ENCODE measurements at regions not wholly inside any gene's neighbourhood (a gene's known extent, or its start where the extent isn't known, plus 50 kb on each side); places are given as distances from the start of the nearest gene placed in this dataset.

GRCh38 chr5:164966611-164967010 lies 1461.2 kb downstream of the MAT2B start:
- no peak for DNase-seq (ENCODE audit: low read depth)

GRCh38 chr5:164967354-164967753 lies 1461.9 kb downstream of the MAT2B start:
- no peak for TF ChIP-seq CTCF (IDR thresholded peaks at IDR 0.05; ENCODE audit: insufficient read depth, low read depth, low read length, missing control alignments)

More at GRCh38 chr5:164966611-164967010, 1461.2 kb downstream of the MAT2B start:
- no peak for TF ChIP-seq CTCF (IDR thresholded peaks at IDR 0.05; ENCODE audit: insufficient read depth, low read depth, low read length, missing control alignments)
- H3K4me3 ChIP-seq (ENCODE audit: low read length): no peak overlapping the region

GRCh38 chr5:164972973-164973372 lies 1467.6 kb downstream of the MAT2B start:
- H3K4me3 ChIP-seq (ENCODE audit: low read length): no peak overlapping the region
- DNase-seq (ENCODE audit: low read depth): no peak
- no peak for TF ChIP-seq CTCF (IDR thresholded peaks at IDR 0.05; ENCODE audit: insufficient read depth, low read depth, low read length, missing control alignments)

More at GRCh38 chr5:164967354-164967753, 1461.9 kb downstream of the MAT2B start:
- no peak for DNase-seq (ENCODE audit: low read depth)
- H3K4me3 ChIP-seq (ENCODE audit: low read length): no peak overlapping the region

- H3K4me3 ChIP-seq (ENCODE audit: low read length): no peak overlapping the region
- DNase-seq (ENCODE audit: low read depth): peak; percentile 15
- TF ChIP-seq CTCF (IDR thresholded peaks at IDR 0.05; ENCODE audit: insufficient read depth, low read depth, low read length, missing control alignments): no peak
Measured at GRCh38 chr5:164975986-164976385, 1470.6 kb downstream of the MAT2B start.

- DNase-seq (ENCODE audit: low read depth): no peak
- TF ChIP-seq CTCF (IDR thresholded peaks at IDR 0.05; ENCODE audit: insufficient read depth, low read depth, low read length, missing control alignments): no peak
- no peak overlapping the region for H3K4me3 ChIP-seq (ENCODE audit: low read length)
Measured at GRCh38 chr5:164980480-164980879, 1475.1 kb downstream of the MAT2B start.

GRCh38 chr5:164998142-164998541 lies 1492.7 kb downstream of the MAT2B start:
- H3K4me3 ChIP-seq (ENCODE audit: low read length): no peak overlapping the region
- no peak for DNase-seq (ENCODE audit: low read depth)
- no peak for TF ChIP-seq CTCF (IDR thresholded peaks at IDR 0.05; ENCODE audit: insufficient read depth, low read depth, low read length, missing control alignments)

GRCh38 chr5:164998590-164998989 lies 1493.2 kb downstream of the MAT2B start:
- no peak for DNase-seq (ENCODE audit: low read depth)
- H3K4me3 ChIP-seq (ENCODE audit: low read length): no peak overlapping the region
- TF ChIP-seq CTCF (IDR thresholded peaks at IDR 0.05; ENCODE audit: insufficient read depth, low read depth, low read length, missing control alignments): no peak
